ENCODE measurements at regions not wholly inside any gene's neighbourhood (a gene's known extent, or its start where the extent isn't known, plus 50 kb on each side); places are given as distances from the start of the nearest gene placed in this dataset.

- TF ChIP-seq EZH2phosphoT487 (IDR thresholded peaks at IDR 0.05; ENCODE audit: unreplicated experiment) (no peak), EZH2 (IDR thresholded peaks at IDR 0.05; ENCODE audit: low read depth, unreplicated experiment) (no peak), CTCF (conservative IDR thresholded peaks at IDR 0.05; ENCODE audit: low read depth in 2 of 2) (no peak), JUNB (IDR thresholded peaks at IDR 0.05; ENCODE audit: unreplicated experiment) (no peak), CREB1 (CRISPR knock-in tag; IDR thresholded peaks at IDR 0.05; ENCODE audit: low read depth) (no peak), POLR2AphosphoS5 (IDR thresholded peaks at IDR 0.05; ENCODE audit: low read depth) (no peak), STAT1 (IDR thresholded peaks at IDR 0.05; ENCODE audit: unreplicated experiment) (no peak), NANOG (IDR thresholded peaks at IDR 0.05; ENCODE audit: borderline replicate concordance) (no peak), ETS1 (IDR thresholded peaks at IDR 0.05) (no peak)
These were observed 437.8 kb downstream of the ZIC1 start for GRCh38 chr3:147846854-147847478.

All from GM23338 (cell line).